Calu3 (cell line): ENCODE measurements at regions not wholly inside any gene's neighbourhood (a gene's known extent, or its start where the extent isn't known, plus 50 kb on each side); places are given as distances from the start of the nearest gene placed in this dataset.

Experiments used
- BruUV-seq: library from RNA; stranded (reverse); fragments of 400-500 nt; replicated peaks from 2 replicates; lab custom pipeline; 2021; lab: Mats Ljungman, UMichigan
- CTCF ChIA-PET: fragments of 300-600 bp; sonication (Branson Sonifier 250); formaldehyde crosslinking; loops from one replicate; lab custom pipeline; 2022; ENCODE audit warnings: antibody characterized with exemption; lab: Charles Lee
- DNase-seq: peaks from one replicate; pipeline ENCODE4 v3.0.0; 2022
- H3K27ac Mint-ChIP-seq: one replicate; pipeline ENCODE4 v1.8.0; 2022; ENCODE audit warnings: mixed read lengths; ENCODE audit not compliant: unreplicated experiment
- H3K27me3 Mint-ChIP-seq: one replicate; pipeline ENCODE4 v1.8.0; 2022; ENCODE audit warnings: mixed read lengths; ENCODE audit not compliant: unreplicated experiment
- H3K36me3 Mint-ChIP-seq: one replicate; pipeline ENCODE4 v1.8.0; 2022; ENCODE audit warnings: mild to moderate bottlenecking, moderate library complexity, mixed read lengths; ENCODE audit not compliant: insufficient read depth, unreplicated experiment
- H3K4me1 Mint-ChIP-seq: one replicate; pipeline ENCODE4 v1.8.0; 2022; ENCODE audit warnings: mild to moderate bottlenecking, low read depth, mixed read lengths; ENCODE audit not compliant: unreplicated experiment
- H3K4me3 Mint-ChIP-seq: one replicate; pipeline ENCODE4 v1.8.0; 2022; ENCODE audit warnings: mild to moderate bottlenecking, low read depth, moderate library complexity, mixed read lengths; ENCODE audit not compliant: unreplicated experiment
- H3K9me3 Mint-ChIP-seq: one replicate; pipeline ENCODE4 v1.8.0; 2022; ENCODE audit warnings: low read depth, mixed read lengths; ENCODE audit not compliant: unreplicated experiment
- intact Hi-C: fragments of 100-400 bp; cut with micrococcal nuclease; formaldehyde crosslinking; loops from one replicate; pipeline ENCODE4 v1.10.0; 2022; ENCODE audit not compliant: unreplicated experiment
- TF ChIP-seq, protein P1 (sequence below): fragments of 200-600 bp; IDR thresholded peaks from one replicate; pipeline ENCODE4 v1.8.0; 2022; ENCODE audit warnings: antibody characterized with exemption; ENCODE audit not compliant: unreplicated experiment

DNA sequence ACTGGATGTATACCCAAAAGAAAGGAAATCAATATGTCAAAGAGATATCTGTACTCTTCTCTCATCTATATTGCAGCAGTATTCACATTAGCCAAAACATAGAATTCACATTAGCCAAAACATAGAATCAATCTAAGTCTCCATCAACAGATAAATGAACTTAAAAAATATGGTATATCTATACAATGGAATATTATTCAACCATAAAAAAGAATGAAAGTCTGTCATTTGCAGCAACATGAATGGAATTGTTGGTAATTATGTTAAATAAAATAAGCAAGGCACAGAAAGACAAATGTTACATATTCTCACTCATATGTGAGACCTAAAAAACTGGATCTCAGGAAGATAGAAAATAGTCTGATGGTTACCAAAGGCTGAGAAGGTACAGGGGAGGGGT, 212.1 kb upstream of the ZC3H15 start:
- TF ChIP-seq, protein P1, sequence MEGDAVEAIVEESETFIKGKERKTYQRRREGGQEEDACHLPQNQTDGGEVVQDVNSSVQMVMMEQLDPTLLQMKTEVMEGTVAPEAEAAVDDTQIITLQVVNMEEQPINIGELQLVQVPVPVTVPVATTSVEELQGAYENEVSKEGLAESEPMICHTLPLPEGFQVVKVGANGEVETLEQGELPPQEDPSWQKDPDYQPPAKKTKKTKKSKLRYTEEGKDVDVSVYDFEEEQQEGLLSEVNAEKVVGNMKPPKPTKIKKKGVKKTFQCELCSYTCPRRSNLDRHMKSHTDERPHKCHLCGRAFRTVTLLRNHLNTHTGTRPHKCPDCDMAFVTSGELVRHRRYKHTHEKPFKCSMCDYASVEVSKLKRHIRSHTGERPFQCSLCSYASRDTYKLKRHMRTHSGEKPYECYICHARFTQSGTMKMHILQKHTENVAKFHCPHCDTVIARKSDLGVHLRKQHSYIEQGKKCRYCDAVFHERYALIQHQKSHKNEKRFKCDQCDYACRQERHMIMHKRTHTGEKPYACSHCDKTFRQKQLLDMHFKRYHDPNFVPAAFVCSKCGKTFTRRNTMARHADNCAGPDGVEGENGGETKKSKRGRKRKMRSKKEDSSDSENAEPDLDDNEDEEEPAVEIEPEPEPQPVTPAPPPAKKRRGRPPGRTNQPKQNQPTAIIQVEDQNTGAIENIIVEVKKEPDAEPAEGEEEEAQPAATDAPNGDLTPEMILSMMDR = no peak
- H3K27me3 Mint-ChIP-seq = no peaks in the 10 kb centered on the region
- DNase-seq = no peak
- H3K9me3 Mint-ChIP-seq = peaks cover 3% of the 10 kb centered on the region
- H3K4me3 Mint-ChIP-seq = no peak overlapping the region
- H3K4me1 Mint-ChIP-seq = peaks cover 5% of the 10 kb centered on the region
- no peaks in the 10 kb centered on the region for H3K36me3 Mint-ChIP-seq
- CTCF ChIA-PET = no interaction called here
- BruUV-seq = no TSS peak
- H3K27ac Mint-ChIP-seq = no peak overlapping the region
- intact Hi-C loops = no loop called here

DNA sequence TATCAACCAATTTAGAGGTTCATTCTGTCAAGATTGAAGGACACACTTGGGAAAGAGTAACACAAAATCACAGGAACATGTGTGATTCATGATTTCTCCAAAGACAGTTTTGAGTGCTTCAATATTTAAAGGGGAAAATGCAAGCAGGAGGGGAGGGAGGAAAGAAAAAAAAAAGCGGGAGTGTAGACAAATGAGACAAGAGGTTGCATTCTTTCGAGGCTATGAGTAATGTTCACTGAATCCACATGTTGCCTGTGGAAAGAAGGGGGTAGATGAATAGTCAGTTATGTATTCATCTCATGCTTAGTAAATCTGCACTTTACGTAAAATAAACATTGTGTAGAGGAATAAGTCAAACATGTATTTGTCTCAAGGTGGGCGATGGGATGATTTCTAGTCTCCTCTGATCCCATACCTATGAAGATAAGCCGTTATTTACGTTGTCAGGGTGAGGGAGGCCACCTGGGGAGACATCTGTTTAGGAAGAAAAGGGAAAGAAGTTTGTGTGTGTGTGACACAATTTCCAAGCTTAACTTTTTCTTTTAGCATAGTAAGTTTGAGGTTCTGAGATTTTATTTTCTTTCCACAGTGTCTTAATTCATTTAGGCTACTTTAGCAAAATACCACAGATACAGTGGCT, 211.0 kb upstream of the ZC3H15 start:
- peaks cover 3% of the 10 kb centered on the region for H3K9me3 Mint-ChIP-seq
- intact Hi-C loops = no loop called here
- CTCF ChIA-PET = no interaction called here
- no peak overlapping the region for H3K27ac Mint-ChIP-seq
- H3K36me3 Mint-ChIP-seq = no peaks in the 10 kb centered on the region
- BruUV-seq = no TSS peak
- TF ChIP-seq, protein P1 = no peak
- no peak overlapping the region for H3K4me3 Mint-ChIP-seq
- no peaks in the 10 kb centered on the region for H3K27me3 Mint-ChIP-seq
- no peak for DNase-seq
- peaks cover 5% of the 10 kb centered on the region for H3K4me1 Mint-ChIP-seq

DNA sequence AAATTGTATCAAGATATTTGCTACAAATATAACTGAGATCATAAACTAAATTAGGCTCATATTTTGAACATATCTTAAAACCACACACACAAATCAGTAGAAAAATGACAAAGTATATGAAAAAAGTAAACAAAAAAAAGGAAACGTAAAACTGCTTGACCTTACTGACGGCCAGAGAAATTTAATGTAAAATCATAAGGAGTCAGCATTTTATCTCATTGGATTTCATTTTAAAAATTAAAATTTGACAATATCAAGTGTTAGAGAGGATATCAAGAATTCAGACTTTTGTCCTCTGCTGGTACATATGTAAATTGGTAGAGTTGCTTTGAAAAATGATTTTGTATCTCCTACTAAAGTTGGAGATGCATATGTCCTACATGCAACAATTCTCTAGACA, 209.2 kb upstream of the ZC3H15 start:
- Mint-ChIP-seq H3K9me3 (peaks cover 3% of the 10 kb centered on the region), H3K27me3 (no peaks in the 10 kb centered on the region), H3K27ac (no peak overlapping the region), H3K4me1 (peaks cover 5% of the 10 kb centered on the region), H3K4me3 (no peak overlapping the region), H3K36me3 (no peaks in the 10 kb centered on the region)
- DNase-seq = no peak
- CTCF ChIA-PET = no interaction called here
- BruUV-seq = no TSS peak
- TF ChIP-seq, protein P1 = no peak
- intact Hi-C loops = no loop called here

DNA sequence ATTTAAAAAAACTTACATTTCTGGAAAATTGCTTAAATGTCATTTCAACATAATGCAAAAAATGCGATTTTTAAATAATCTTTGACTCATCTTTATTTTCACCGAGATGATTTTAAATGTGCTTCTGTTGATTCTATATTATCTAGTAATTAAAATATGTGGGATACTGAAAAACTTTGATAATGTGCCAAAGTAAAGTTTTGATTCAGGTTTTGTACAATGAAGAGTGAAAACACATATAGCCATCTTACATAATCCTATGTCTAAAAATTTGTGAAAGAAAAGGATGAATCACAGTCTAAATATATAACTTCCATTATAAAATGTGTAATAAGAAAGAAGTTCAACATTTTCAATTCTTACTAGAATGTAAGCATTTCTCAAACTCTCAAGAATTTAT, 204.3 kb upstream of the ZC3H15 start:
- no peaks in the 10 kb centered on the region for H3K9me3 Mint-ChIP-seq
- H3K27me3 Mint-ChIP-seq = no peaks in the 10 kb centered on the region
- BruUV-seq = no TSS peak
- no peaks in the 10 kb centered on the region for H3K36me3 Mint-ChIP-seq
- H3K4me1 Mint-ChIP-seq = no peaks in the 10 kb centered on the region
- TF ChIP-seq, protein P1 = no peak
- intact Hi-C loops = loop anchor here (1.0 kb wide), 1 partner anchor 30 kb away; no protein-coding TSS in a partner anchor
- DNase-seq = no peak
- no peak overlapping the region for H3K4me3 Mint-ChIP-seq
- CTCF ChIA-PET = no interaction called here
- H3K27ac Mint-ChIP-seq = no peak overlapping the region
